ENCODE measurements at regions not wholly inside any gene's neighbourhood (a gene's known extent, or its start where the extent isn't known, plus 50 kb on each side); places are given as distances from the start of the nearest gene placed in this dataset.
"Not testable (repeated sequence)": the region's sequence is repeated elsewhere in the genome, so short reads cannot be mapped to it uniquely, and the experiment has no call there.

DNA sequence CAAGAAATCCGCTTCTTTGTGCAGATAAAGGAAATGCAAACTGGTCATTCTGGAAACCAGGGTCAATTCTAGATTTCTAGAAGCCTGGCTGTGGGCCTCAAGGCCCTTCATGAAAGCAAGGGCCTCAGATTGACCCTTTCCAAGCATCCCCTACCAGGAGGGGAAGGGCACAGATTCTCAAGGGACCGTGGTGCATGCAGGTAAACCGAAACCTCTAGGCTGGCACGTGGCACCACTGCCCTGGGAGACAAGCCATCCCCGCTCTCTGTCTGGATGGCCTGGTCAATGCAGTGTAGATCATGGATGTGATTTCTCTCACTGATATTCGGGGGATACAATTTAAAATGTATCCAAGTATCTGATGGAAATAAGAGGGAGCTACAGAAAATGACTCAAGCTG is 69.4 kb downstream of the TOMM20 start:
- DNase-seq = no peak

GRCh38 chr1:235058695-235059094 is 69.9 kb downstream of the TOMM20 start:
- DNase-seq = no peak

- no peak for DNase-seq
Observed at GRCh38 chr1:235057385-235058306, 71.0 kb downstream of the TOMM20 start.

DNA sequence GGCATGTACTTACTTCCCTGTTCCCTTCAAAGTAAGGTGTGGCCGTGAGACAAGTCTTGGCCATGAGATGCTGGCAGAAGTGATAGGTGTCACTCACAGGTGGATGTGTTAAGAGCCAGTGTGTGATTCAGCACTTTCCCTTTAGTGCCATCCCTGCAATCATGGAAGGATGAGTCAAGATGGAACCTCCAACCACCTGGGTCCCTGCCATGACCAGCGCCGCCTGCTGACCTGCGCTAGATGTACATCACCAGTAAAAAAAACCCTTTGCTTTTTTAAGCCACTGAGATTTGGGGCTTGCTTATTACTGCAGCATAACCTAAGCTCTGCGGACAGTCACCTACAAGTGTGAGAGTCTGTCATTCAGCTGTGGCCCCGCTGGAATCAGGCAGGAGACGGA is 71.7 kb downstream of the TOMM20 start:
- no peak for DNase-seq

DNA sequence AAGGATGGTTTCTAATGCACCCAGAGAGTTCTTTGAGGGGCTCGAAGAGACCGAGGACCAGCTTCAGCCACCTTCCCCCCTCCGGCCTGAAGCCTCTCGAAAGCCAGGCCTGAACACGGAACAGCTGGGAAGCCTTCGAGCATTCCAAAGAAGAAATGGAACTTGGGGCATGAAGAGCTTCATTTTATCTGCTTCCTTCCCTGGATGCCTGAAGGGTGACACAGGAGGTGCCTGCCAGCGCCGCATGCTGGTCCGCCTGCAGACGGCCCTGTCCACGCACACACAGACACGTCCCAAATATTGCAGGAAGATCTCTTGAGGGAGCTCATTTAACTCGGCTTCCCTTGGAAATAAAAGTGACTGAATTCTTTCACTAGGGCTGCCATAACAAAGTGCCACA is 73.7 kb downstream of the TOMM20 start:
- DNase-seq = no peak

DNA sequence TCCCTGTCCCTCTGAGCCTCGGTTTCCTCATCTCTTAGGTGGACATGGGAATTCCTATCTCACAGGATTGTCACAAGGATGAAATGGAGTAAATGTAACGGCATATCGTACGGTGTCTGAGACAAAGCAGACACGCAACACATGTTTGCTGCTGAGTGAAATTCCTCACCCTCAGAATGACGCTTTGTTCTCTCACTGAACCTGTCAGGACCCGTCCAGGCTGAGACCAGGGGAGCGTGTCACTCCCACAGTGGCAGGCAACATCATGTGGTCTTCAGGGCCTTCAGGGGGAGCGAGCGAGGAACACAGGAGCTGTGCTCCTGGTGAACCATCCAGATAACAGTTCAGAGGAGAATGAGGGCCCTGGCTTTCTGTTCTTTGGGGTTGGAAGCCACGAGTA is 74.2 kb downstream of the TOMM20 start:
- no peak for DNase-seq

DNA sequence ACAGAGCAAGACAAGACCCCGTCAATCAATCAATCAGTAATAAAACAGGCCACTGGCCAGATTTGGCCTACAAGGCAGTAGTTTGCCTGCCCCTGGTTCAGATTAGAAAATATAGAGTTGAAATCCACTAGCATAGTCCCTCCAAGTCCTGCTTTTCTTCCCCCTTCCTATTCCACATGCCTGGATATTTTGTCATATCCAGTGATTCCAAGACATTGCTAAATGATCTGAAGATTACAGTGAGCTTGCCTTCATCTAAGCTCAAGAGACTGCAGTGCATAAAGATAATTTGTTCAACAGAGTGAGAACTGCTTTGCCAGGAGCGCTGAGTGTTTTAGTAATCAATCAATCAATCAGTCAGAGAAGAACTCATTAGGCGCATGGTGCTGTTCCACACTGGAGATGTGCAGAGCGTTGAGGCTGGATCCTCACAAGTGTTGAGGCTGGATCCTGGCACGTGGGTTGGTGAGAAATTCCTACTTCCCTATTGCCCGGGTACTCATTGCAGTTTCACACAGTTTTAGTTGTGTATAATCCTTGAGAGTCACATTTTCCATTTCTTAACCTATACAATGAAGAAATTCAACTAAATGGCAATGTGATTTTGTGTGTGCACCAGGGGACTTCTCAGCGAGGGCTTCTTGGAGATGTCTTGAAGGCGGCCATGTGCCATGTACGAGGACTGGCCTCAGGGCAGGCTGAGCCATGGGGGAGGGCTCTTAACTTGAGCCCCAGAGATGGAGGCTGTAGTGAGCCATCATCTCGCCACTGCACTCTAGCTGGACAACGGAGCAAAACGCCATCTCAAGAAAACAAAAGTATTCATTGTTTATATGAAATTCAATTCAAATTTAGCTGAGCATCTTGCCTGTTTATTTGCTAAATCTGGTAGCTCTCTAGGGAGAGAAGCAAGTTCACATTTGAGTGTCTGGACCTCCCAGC is 76.3 kb downstream of the TOMM20 start:
- peak; percentile 74 to 87 (median 86) for DNase-seq

DNA sequence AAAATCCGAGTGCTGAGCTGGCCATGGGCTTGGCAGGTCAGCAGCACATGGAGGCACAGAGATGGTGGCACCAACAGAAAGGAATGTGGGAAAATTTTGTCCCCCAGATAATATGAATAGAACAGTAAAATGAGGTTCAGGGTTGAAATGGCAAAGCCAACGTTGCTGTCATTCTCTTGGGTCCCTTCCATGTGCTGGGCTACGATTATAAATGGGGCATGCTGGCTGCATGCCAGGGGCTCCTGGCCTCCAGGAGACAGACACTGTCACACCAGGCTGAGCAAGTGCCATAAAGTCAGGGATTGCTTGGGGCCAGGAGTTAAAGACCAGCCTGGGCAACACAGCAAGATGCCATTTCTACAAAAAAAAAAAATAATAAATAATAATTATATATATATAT is 77.1 kb downstream of the TOMM20 start:
- no peak for DNase-seq

DNA sequence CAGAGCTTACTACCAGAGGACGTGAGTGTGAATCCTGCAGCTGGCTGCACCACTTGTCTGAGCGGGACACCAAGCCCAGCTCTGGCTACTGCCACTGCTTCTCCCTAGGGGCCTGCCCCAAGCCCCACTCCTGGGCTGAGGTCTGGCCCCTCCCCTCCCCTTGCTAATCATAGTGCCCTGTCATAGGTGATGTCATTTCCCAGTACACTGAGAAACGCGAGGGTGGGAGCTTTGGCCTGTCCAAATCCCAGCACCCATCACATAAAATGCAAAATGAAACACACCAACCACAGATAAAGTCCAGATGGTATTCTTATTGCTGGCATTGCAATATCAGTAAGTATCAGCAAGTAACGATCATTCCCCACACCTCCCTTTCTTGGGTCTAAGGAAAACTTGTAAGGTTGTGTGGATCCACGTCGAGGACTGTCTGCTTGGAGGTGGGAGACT is 77.7 kb downstream of the TOMM20 start:
- DNase-seq = peak in 2 of 4 experiments; percentile 39 to 47

DNA sequence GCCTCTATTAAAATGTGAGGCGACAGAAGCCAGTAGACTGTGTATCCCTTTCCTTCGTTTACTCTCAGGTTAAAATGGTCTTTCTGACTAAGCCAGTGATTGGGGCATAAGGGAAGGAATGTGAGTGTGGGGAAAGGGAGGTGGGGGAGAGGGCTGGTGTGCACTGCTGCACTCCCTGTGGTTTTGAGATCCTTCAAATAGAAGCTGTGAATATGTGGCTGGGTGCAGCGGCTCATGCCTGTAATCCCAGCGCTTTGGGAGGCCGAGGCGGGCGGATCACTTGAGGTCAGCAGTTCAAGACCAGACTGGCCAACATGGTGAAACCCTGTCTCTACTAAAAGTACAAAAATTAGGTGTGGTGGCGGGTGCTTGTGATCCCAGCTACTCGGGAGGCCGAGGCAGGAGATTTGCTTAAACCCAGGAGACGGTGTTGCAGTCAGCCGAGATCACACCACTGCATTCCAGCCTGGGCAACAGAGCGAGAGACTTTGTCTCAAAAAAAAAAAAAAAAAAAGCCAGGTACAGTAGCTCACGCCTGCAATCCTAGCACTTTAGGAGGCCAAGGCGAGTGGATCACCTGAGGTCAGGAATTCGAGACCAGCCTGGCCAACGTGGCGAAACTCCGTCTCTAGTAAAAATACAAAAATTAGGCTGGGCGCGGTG is 78.8 kb downstream of the TOMM20 start:
- not testable (repeated sequence) for DNase-seq

DNA sequence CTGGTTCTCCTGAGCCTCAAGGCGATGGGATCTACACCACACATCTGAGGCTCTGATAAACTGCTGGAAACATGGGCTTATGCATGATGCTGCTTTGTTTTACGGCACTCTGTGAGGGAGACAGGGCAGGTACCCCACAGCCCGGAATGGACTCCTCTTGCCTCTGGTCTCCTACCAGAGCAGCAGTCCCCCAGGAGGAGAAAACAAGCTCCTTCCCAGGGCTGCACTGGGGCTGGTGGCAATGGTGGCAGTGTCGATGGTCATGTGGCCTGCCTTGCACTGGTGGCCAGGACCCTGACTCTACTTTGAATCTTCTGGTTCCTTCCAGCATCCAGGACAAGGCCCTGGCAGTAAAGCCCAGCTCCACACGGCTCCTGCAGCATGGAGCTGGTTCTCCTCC is 79.4 kb downstream of the TOMM20 start:
- DNase-seq = no peak

GRCh38 chr1:235047331-235047871 is 81.2 kb downstream of the TOMM20 start:
- DNase-seq = no peak

DNA sequence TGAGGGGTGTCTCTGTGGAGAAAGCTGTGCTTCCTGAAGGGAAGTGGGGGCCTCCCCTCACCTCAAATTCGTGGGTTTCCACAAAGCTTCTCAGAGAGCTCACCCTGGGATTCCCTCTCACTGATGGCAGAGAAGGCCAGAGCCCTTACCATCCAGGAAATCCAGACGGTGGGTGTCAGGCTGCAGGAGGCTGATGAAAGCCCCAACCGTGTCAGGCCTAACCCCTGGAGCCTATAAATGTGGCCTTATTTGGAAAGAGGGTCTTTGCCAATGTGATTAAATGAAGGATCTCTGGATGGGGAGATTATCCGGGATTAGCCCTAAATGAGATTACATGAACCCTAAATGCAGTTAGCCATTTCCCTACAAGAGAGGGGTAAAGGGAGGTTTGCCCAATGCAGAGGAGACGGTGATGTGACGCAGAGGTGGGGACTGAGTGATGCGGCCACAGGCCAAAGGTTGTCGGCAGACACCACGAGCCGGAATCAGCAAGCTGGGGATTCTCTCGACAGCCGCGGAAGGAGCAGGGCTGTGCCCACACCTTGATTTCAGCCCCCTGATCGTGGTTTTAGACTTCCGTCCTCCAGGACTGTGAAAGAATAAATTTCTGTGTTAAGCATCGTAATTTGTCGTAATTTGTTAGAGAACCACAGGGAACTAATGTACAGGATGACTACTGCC is 82.6 kb downstream of the TOMM20 start:
- DNase-seq = no peak

DNA sequence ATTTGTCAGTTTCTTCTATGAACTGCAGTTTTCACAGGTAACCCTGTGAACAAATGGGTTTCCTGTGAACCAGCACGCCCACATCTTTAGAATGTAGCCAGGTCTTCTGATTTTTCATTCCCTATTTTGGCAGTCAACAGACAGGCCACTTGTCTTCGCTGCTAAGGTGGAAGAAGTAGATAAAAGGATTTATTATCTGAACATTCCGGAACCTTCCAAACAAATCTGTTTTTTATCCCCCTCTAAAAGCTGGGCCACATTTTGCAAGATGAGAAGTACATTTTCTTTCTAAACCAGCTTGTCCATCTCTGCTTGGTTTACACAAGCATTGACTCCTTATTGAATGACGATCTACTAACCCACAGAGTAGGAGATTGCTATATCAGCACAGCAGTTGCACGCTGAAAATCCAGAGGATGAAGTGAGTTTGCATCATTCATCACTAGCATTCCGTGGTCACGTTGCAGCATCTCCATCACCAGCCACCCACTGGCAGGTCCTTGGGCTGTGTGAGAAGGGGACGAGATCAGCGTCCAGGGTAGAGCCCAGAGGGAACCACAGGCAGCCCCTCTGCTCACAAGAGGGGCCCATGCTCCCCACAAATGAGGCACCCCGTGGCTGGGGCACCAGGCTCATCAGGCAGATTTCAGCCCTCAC is 83.5 kb downstream of the TOMM20 start:
- DNase-seq = no peak

- no peak for DNase-seq
Observed at GRCh38 chr1:235043234-235043633, 85.4 kb downstream of the TOMM20 start.

GRCh38 chr1:235038701-235039100 is 89.9 kb downstream of the TOMM20 start:
- no peak for DNase-seq

DNA sequence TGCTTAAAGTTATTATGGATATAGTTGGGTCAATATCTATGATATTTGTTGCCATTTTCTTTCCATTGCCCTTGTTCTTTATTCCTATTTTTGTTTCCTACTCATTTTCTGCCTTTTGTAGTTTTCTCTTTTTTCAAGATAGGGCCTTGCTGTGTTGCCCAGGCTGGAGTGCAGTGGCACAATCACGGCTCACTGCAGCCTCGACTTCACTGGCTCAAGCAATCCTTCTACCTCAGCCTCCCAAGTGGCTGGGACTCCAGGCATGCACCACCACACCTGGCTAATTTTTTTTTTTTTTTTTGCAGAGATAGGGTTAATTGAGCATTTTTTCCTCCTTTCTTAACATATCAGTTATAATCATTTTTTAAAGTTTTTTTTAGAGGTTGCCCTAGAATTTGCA is 92.7 kb downstream of the TOMM20 start:
- DNase-seq = no peak

GRCh38 chr1:235030919-235031596 is 97.6 kb downstream of the TOMM20 start:
- no peak for DNase-seq

GRCh38 chr1:235027862-235028250 is 100.8 kb downstream of the TOMM20 start:
- no peak for DNase-seq

GRCh38 chr1:235027076-235027861 is 101.4 kb downstream of the TOMM20 start:
- DNase-seq = no peak

All from suppressor macrophage (primary cell).